HCT116 (cell line): ENCODE measurements at regions not wholly inside any gene's neighbourhood (a gene's known extent, or its start where the extent isn't known, plus 50 kb on each side); places are given as distances from the start of the nearest gene placed in this dataset.

Source experiments
- ATF3 ChIP-seq: IDR thresholded peaks from 2 replicates; pipeline ENCODE4 v1.6.1; 2012
- CBX3 ChIP-seq: IDR thresholded peaks from 2 replicates; pipeline ENCODE4 v1.6.1; 2012; ENCODE audit warnings: low read depth
- CEBPB ChIP-seq: IDR thresholded peaks from 2 replicates; pipeline ENCODE4 v1.6.1; 2012; ENCODE audit warnings: low read depth
- CTCF ChIP-seq, 3 experiments: fragments of 200-600 bp in 1 of 3; sonication (generic) in 1 of 3; IDR thresholded peaks in 2 of 3; conservative IDR thresholded peaks in 1 of 3; 2 replicates each; pipeline ENCODE4 v1.5.1; 2012 to 2017; ENCODE audit warnings: low read depth in 2 of 3, low read length in 2 of 3, antibody characterized with exemption in 1 of 3, borderline replicate concordance in 1 of 3, control low read depth in 1 of 3, mild to moderate bottlenecking in 1 of 3, mixed read lengths in 1 of 3, mixed run types in 1 of 3, moderate library complexity in 1 of 3; ENCODE audit not compliant: insufficient read depth in 1 of 3
- ELF1 ChIP-seq: IDR thresholded peaks from 2 replicates; pipeline ENCODE4 v1.6.1; 2012; ENCODE audit warnings: low read depth, borderline replicate concordance
- POLR2A ChIP-seq: IDR thresholded peaks from 2 replicates; pipeline ENCODE4 v1.7.0; 2011; ENCODE audit warnings: borderline replicate concordance; ENCODE audit not compliant: insufficient read depth, insufficient read length; ENCODE audit errors: extremely low read depth
- REST ChIP-seq: IDR thresholded peaks from 2 replicates; pipeline ENCODE4 v1.6.1; 2012; ENCODE audit warnings: low read depth
- SIN3A ChIP-seq: IDR thresholded peaks from 2 replicates; pipeline ENCODE4 v1.6.1; 2012; ENCODE audit warnings: low read depth
- TCF7L2 ChIP-seq: IDR thresholded peaks from 2 replicates; pipeline ENCODE4 v1.7.0; 2011; ENCODE audit warnings: borderline replicate concordance, inconsistent platforms; ENCODE audit not compliant: insufficient read depth, insufficient read length; ENCODE audit errors: extremely low read depth
- YY1 ChIP-seq: IDR thresholded peaks from 2 replicates; pipeline ENCODE4 v1.6.1; 2011; ENCODE audit warnings: low read length, low read depth, moderate library complexity, mild to moderate bottlenecking; ENCODE audit not compliant: insufficient replicate concordance; ENCODE audit errors: extremely low read depth
- ZBTB33 ChIP-seq: IDR thresholded peaks from 2 replicates; pipeline ENCODE4 v1.6.1; 2011; ENCODE audit warnings: mild to moderate bottlenecking, low read length, moderate library complexity; ENCODE audit not compliant: insufficient replicate concordance; ENCODE audit errors: extremely low read depth

- TF ChIP-seq CTCF (IDR thresholded peaks at IDR 0.05 in 2 of 3, conservative IDR thresholded peaks at IDR 0.05 in 1 of 3; ENCODE audit: borderline replicate concordance in 1 of 3, insufficient read depth in 1 of 3, low read depth in 2 of 3, low read length in 2 of 3) (no peak), TCF7L2 (no peak), CEBPB (no peak), SIN3A (no peak), POLR2A (no peak), CBX3 (no peak), REST (no peak), ELF1 (no peak), YY1 (no peak), ZBTB33 (no peak), ATF3 (no peak)
Observed at GRCh38 chr1:14514739-14515138, 83.7 kb upstream of the KAZN start.
